Upper lobe of left lung (tissue), 4 donors: ENCODE measurements at regions not wholly inside any gene's neighbourhood (a gene's known extent, or its start where the extent isn't known, plus 50 kb on each side); places are given as distances from the start of the nearest gene placed in this dataset.

Experiments used
- CTCF ChIP-seq, 6 experiments: fragments of 450-650 bp in 4 of 6; fragments of 200-600 bp in 2 of 6; sonication (generic) in 2 of 6; IDR thresholded peaks; one replicate each; pipeline ENCODE4 v1.5.1; 2016 to 2019; ENCODE audit warnings: antibody characterized with exemption in 6 of 6
- EP300 ChIP-seq, 4 donors: sonication (generic); formaldehyde crosslinking; IDR thresholded peaks; one replicate each; pipeline ENCODE4 v1.5.1; 2017; ENCODE audit warnings: antibody characterized with exemption in 4 of 4, control low read depth in 2 of 4
- POLR2A ChIP-seq, 4 donors: fragments of 450-650 bp; IDR thresholded peaks; one replicate each; pipeline ENCODE4 v1.5.1; 2016 to 2017; ENCODE audit warnings: antibody characterized with exemption in 4 of 4, mild to moderate bottlenecking in 2 of 4
- POLR2AphosphoS5 ChIP-seq, 2 donors: sonication (generic); formaldehyde crosslinking; IDR thresholded peaks; one replicate each; pipeline ENCODE4 v1.5.1; 2017; ENCODE audit warnings: antibody characterized with exemption in 2 of 2

- TF ChIP-seq CTCF (IDR thresholded peaks at IDR 0.05), result no peak
- no peak for TF ChIP-seq POLR2A (IDR thresholded peaks at IDR 0.05)
- TF ChIP-seq EP300 (IDR thresholded peaks at IDR 0.05), result no peak
- no peak for TF ChIP-seq POLR2AphosphoS5 (IDR thresholded peaks at IDR 0.05)
These were observed 124.3 kb downstream of the GJA1 start for GRCh38 chr6:121559611-121560269.
